ENCODE measurements at regions not wholly inside any gene's neighbourhood (a gene's known extent, or its start where the extent isn't known, plus 50 kb on each side); places are given as distances from the start of the nearest gene placed in this dataset.

DNA sequence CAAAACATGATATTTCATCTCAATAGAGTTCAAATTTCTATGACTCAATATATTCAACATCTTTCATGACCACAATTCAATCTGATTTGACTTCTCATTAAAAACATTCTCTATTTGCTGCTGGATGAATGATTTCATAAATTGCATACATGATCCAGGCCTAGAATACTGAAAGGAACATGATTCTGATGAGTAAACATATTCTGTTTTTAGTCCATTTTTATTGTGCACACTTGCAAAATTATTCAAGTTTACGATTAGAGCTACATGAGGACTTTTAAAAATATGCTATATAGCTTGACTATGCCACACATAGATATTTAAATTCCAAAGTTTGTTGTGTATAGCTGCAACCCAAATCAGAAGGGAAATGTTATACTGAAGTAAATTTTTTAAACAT is 273.8 kb upstream of the GRIP1 start:
- intact Hi-C loops (cut with DNase I; ENCODE audit: low total_unique reads), result no loop called here
- DNase-seq (ENCODE audit: low spot score in 2 of 2), result no peak
- TF ChIP-seq POLR2A (IDR thresholded peaks at IDR 0.05) (no peak), CTCF (IDR thresholded peaks at IDR 0.05) (no peak)
- H3K4me3 ChIP-seq (ENCODE audit: low read depth, poor library complexity, severe bottlenecking), result no peak overlapping the region
- 64 to 74% methylated on average over 1 of the region's 1 CpG for WGBS, 2 donors

DNA sequence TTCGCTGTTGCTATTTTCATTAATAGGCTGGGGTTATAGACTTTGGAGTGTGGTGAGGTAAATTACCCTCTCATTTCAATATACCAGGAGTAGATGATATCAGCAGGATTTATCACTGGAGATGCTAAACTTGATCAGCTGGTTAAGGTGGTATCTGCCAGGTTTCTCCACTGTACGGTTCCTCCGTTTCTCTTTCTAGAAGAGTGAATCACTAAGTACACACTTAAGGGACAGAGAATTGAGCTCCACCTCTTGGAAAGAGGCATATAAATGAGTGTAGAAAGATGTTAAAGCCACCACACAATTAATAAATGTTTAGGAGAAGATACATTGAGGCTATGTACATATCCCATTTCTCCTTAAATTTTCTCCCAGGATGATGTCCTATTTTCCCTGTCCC is 277.4 kb upstream of the GRIP1 start:
- intact Hi-C loops (cut with DNase I; ENCODE audit: low total_unique reads), result no loop called here
- DNase-seq (ENCODE audit: low spot score in 2 of 2), result no peak
- no peak overlapping the region for H3K4me3 ChIP-seq (ENCODE audit: low read depth, poor library complexity, severe bottlenecking)
- 68 to 79% methylated on average over 3 of the region's 3 CpGs for WGBS, 2 donors
- TF ChIP-seq CTCF (IDR thresholded peaks at IDR 0.05) (no peak), POLR2A (IDR thresholded peaks at IDR 0.05) (no peak)

GRCh38 chr12:66959276-66959675 is 280.4 kb upstream of the GRIP1 start:
- TF ChIP-seq POLR2A (IDR thresholded peaks at IDR 0.05) (no peak), CTCF (IDR thresholded peaks at IDR 0.05) (no peak)
- H3K4me3 ChIP-seq (ENCODE audit: low read depth, poor library complexity, severe bottlenecking), result no peak overlapping the region
- WGBS, 2 donors, result 42 to 51% methylated on average over 2 of the region's 2 CpGs
- no peak for DNase-seq (ENCODE audit: low spot score in 2 of 2)
- intact Hi-C loops (cut with DNase I; ENCODE audit: low total_unique reads), result no loop called here

- intact Hi-C loops (cut with DNase I; ENCODE audit: low total_unique reads), result no loop called here
- H3K4me3 ChIP-seq (ENCODE audit: low read depth, poor library complexity, severe bottlenecking), result no peak overlapping the region
- WGBS, 2 donors, result 87 to 88% methylated on average over 1 of the region's 1 CpG
- no peak for TF ChIP-seq POLR2A (IDR thresholded peaks at IDR 0.05)
- TF ChIP-seq CTCF (IDR thresholded peaks at IDR 0.05), result no peak
- no peak for DNase-seq (ENCODE audit: low spot score in 2 of 2)
Observed at GRCh38 chr12:66960006-66960405, 281.1 kb upstream of the GRIP1 start.

DNA sequence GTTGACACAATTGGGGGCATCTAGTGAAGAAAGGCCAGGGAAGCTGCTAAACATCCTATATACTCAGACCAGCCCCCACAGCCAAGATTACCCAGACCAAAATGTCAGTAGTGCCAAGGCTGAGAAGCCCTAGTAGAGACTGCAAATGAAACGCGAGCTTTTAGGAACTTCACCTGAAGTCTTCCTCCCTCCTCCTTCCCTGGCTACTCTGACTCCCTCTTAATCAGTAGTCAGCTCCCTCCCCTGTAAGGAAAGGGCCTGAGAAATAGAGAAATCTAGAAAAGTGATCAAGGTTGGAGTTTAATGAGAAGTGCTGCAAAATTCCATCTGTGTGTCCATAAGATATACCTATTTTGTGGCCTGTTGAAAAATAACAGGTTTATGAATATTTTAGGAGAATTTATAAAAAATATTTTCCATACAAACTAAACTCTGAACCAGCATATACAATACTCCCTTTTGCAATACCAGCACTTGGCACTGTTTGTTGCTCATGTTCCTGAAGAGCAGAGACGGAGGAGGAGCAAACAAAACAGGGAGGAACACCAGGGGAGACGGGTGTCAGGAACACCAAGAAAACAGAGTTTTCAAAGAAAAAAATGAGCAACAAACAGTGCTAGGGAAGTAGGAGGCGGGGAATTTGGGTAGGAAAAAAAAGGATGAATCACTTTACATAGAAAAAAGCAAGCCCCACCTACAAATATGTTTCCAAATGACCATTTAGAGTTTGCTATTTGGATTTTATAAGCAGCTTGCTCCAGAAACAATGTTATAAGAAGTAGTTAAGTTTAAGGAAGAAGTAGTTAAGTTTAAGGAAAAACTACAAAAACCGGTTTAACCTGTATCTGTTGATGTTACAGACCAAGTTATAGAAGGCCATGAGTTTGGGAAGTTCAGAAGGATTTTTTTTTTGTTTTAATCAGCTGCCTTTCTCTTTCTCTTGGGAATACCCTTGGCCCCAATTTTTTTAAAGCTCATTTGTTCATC is 282.1 kb upstream of the GRIP1 start:
- H3K4me3 ChIP-seq (ENCODE audit: low read depth, poor library complexity, severe bottlenecking), result no peak overlapping the region
- no peak for DNase-seq (ENCODE audit: low spot score in 2 of 2)
- 38 to 53% methylated on average over 6 of the region's 6 CpGs for WGBS, 2 donors
- TF ChIP-seq POLR2A (IDR thresholded peaks at IDR 0.05), result no peak
- no peak for TF ChIP-seq CTCF (IDR thresholded peaks at IDR 0.05)
- intact Hi-C loops (cut with DNase I; ENCODE audit: low total_unique reads), result no loop called here

Data from lower leg skin (tissue), 4 donors.